GM21576 (cell line): ENCODE measurements at regions not wholly inside any gene's neighbourhood (a gene's known extent, or its start where the extent isn't known, plus 50 kb on each side); places are given as distances from the start of the nearest gene placed in this dataset.

Source experiments
- ATAC-seq: cut with Tn5 transposase; IDR thresholded peaks from one replicate; pipeline ENCODE4 v1.9.1; 2021; ENCODE audit warnings: mild to moderate bottlenecking, moderate library complexity; ENCODE audit not compliant: unreplicated experiment

DNA sequence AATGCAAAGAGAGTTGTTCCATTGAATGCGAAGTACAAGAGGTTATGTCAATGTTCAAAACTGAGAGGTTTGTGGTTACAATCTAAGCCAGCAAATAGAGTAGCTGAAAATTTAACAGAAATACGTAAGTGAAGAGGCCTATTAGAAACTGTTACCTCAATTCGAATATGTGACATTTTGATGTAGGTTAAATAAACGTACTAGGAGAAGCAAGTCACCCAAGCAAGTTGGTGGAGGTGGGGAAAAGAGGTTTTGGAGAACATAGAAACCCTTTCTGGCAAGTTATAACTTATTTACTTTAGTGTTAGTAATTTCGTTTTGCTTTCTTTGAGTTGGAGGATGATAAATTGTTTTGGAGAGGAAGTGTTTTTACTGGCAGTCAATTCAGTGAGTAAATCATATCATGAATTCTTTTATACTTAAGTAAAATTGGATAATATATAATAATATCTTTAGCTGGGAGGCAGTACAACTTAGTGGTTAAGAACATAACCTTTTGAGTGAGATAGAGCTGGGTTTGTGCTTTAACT lies 91.2 kb upstream of the NAALADL2 start:
- ATAC-seq = no peak

DNA sequence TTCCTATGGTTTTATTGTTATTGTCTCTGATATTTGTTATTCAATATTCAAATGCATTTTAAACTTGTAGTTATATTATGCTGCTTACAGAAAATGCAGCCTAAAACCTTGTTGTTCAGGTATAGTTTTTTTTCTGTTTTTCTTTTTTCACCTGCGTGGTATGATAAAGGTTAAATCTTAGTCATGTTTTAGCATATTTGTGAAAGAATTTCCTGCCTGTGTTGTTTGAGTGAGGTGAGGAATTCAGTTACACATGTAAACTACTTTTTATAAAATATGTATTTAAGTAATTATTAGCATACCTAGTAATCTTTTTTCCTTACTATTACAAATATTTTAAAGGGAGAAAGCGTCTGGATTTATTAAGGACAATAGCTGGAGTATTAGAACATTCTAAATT lies 90.0 kb upstream of the NAALADL2 start:
- ATAC-seq = no peak

DNA sequence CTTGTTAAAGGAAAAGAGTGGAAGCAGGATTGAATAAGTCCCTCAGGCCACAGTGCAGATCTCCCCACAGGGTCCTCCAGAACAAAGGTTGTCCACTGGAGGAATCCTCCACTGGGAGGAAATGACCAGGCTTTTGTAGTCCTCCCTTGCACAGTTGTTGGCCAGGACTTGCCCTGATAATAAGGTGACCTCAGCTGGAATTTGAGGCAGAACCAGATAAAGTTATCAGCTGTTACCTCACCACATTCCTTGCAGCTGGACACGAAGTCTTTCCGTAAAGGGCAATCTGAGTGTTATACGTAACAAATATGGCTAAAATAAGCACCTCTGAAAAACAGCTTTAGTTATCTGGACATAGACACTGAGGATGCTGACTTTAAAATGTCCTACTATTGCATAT lies 83.5 kb upstream of the NAALADL2 start:
- no peak for ATAC-seq

DNA sequence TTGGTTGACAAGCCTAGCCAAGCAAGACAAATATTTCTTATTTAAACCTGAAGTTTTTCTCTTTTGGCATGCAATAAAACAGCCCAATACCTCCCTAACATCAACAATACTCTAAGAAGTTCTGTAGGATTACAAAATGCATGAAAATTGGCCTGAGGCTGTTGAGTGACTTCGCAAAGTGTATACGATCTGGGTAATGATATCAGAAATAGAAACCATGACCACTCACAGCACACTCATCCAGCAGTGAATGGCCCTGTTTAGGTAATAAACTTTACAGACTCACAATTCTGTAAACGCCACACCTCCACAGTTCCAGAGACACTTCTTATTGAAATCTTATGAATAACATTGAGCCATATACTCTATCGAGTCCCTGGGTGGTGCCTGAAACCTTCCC lies 83.0 kb upstream of the NAALADL2 start:
- ATAC-seq = no peak

DNA sequence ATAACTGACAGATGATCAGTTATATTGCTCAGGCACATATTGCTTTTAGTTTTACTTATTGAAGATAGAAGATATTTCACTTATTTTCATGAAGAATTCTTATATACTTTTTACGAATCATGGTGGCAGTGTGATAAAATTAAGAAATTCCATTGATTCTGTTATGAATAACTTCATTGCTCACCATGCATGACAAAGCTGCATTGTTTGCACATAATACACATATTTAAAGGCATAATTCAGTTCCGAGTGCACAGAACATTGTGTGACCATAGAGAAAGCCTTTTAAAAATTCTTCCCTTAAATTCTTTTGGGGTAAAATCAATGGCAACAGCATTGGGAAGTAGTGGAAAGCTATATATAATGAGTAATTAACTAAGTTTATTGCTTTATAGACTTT lies 82.5 kb upstream of the NAALADL2 start:
- ATAC-seq = no peak

DNA sequence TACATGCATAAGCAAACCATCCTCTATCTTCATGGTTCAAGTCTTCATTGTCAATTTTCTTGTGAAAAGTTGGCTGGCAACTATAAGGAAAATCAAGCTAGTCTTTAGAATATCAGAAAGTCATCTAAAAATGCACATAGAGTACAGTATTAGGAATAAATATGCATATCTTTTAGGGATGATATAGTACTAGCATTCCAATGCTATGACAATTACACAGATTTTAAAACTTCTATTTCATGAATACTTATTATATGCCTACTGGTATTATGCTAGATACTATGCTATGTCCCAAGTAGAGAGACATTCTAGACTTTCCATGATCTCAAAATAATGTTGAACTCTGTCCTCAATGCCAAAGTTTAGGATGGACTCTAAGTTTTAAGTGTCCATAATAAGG lies 81.3 kb upstream of the NAALADL2 start:
- no peak for ATAC-seq

DNA sequence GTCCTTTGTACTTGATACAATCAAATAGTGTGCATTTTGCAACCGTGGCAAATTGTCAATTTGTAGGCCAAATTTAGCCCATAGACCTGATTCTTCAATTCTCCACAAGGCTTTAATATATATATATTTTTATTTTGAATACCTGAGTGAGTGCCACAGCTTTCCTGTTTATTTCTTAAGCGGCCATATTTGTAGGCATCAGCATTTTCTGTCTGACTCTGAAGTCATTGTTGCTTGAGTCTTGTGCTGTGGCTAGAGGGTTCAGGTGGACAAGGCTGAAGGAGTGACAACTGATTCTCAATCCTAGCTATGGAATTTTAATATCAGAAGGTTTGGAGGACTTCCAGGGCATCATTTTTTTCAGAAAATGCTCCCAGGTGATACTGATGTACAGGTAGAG lies 75.6 kb upstream of the NAALADL2 start:
- ATAC-seq = no peak

DNA sequence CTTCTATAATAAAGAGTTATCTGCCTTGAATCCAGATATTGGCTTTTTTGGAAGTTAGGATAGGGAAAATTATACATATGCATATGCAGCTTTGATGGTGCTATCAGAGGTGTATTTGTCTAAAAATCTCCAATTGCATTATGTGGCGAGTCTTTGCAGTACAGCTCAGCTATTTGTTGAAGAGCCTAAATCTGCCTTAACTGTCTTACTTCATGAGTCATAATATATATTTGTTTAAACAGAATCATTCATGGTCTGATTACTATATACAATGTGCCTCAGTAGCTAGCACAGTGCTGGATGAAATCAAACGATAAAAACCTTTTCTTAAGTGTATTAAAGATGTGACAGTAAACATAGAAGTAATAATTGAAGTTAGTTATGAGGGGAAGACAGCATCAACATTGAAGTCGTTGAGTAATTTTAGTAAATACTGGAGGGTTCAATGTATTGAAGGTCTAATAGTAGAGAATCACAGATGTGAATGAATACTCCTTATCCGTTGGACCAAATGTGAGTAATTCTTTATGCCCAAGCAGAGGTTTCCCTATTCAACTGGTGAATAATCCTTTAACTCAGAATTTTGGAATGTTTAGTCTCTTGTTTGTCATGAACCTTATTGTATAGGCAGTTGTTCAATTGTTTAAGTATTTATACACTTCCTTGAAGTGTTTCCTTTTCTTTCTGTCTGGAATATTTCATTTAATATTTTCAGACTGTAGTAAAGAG lies 74.8 kb upstream of the NAALADL2 start:
- ATAC-seq = no peak

DNA sequence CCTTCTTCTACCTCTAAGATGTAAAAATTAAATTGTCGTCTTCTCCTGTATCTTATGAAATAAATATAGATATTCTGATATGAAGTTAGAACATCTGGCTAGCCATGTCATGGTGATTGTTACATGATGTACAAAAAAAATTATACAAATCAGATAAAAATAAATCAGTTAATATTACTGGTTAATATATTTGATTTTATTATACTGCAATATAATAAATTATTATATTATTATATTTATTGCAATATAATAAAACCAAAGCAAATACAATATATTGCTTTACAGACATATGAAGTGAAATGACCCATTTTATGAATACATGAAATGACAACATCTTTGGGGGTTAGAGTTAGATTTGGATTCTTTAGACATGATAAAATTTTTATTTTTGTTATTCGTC lies 72.3 kb upstream of the NAALADL2 start:
- no peak for ATAC-seq

DNA sequence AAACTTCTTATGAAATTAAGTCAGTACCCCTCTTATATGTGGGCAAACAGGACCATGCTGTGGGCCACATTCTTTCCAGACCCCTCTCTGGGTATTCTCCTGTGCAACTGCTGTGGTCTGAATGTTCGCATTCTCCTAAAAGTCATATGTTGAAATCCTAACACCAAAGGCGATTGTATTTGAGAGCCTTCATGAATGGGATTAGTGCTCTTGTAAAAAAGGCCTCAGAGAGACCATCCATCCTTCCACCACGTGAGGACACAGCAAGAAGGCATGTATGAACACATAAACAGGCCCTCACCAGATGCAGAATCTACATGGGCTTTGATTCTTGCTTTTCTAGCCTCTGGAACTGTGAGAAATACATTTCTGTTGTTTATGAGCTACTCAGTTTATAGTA lies 68.0 kb upstream of the NAALADL2 start:
- ATAC-seq = no peak

DNA sequence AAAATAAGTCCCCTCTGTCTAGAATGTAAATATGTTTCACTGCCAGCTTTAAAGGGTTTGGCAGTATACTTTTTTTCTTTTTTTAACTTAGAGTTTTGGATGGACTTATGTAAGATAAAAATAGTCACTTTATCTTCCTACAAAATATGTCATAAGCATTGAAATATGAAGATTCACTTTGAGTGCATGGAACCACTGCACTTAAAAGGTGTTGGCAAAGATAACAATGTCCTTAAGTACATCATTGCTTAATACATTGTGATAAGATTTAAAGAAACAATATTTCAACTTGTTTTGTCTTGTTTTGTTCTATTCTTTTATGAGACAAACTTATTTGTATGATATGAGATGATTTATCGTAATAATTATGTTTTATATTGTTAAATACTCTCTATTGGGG lies 66.3 kb upstream of the NAALADL2 start:
- no peak for ATAC-seq
